Spleen (tissue), 7 donors: ENCODE measurements at regions not wholly inside any gene's neighbourhood (a gene's known extent, or its start where the extent isn't known, plus 50 kb on each side); places are given as distances from the start of the nearest gene placed in this dataset.

Source experiments
- CTCF ChIP-seq, 11 experiments: fragments of 200-600 bp in 7 of 11; fragments of 450-650 bp in 4 of 11; sonication (generic) in 4 of 11; IDR thresholded peaks in 8 of 11; conservative IDR thresholded peaks in 3 of 11; 1 replicate in 7 of 11; 2 replicates in 4 of 11; pipeline versions ENCODE4 v1.4.0 to v1.8.0; 2016 to 2021; ENCODE audit warnings: antibody characterized with exemption in 11 of 11, inconsistent platforms in 4 of 11, mild to moderate bottlenecking in 1 of 11
- POLR2A ChIP-seq, 3 donors: fragments of 450-650 bp; IDR thresholded peaks; one replicate each; pipeline ENCODE4 v1.5.1; 2017; ENCODE audit warnings: antibody characterized with exemption in 3 of 3, mild to moderate bottlenecking in 1 of 3
- POLR2AphosphoS5 ChIP-seq, 3 donors: sonication (generic); formaldehyde crosslinking; IDR thresholded peaks; one replicate each; pipeline ENCODE4 v1.5.1; 2017; ENCODE audit warnings: antibody characterized with exemption in 3 of 3
- donor health status: DM: no; HTN: no; CAD: no; lungs with moderate emphysema.
- donor health status: DM: no; HTN: no; CAD: no.
- donor health status: DM: no; HTN: no; CAD: no.

- no peak for TF ChIP-seq CTCF (IDR thresholded peaks at IDR 0.05 in 8 of 11, conservative IDR thresholded peaks at IDR 0.05 in 3 of 11)
- TF ChIP-seq POLR2AphosphoS5 (IDR thresholded peaks at IDR 0.05), result no peak
- no peak for TF ChIP-seq POLR2A (IDR thresholded peaks at IDR 0.05)
Measured at GRCh38 chr10:64071218-64071617, 550.0 kb downstream of the REEP3 start.
